ENCODE measurements at regions not wholly inside any gene's neighbourhood (a gene's known extent, or its start where the extent isn't known, plus 50 kb on each side); places are given as distances from the start of the nearest gene placed in this dataset.

DNA sequence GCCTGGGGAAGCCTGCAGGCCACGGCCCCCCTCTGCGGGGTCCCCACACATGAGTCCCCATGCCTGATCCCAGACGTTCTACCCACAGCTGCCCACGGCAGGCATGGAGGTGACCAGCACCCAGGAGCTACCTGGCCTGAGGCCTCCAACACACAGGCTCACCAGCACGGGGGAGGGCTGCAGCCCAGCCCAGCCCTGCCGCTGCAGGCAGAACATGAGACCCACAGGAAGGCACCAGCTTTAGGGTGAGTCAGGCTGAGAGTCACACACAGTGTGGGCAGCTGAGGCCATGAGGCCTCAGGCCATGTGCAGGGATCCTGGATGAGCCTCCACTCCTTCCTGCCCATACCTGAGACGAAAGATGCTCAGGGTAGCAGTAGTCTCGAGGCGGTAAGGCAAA lies 121.1 kb downstream of the PSMG1 start:
- TF ChIP-seq, protein P1, sequence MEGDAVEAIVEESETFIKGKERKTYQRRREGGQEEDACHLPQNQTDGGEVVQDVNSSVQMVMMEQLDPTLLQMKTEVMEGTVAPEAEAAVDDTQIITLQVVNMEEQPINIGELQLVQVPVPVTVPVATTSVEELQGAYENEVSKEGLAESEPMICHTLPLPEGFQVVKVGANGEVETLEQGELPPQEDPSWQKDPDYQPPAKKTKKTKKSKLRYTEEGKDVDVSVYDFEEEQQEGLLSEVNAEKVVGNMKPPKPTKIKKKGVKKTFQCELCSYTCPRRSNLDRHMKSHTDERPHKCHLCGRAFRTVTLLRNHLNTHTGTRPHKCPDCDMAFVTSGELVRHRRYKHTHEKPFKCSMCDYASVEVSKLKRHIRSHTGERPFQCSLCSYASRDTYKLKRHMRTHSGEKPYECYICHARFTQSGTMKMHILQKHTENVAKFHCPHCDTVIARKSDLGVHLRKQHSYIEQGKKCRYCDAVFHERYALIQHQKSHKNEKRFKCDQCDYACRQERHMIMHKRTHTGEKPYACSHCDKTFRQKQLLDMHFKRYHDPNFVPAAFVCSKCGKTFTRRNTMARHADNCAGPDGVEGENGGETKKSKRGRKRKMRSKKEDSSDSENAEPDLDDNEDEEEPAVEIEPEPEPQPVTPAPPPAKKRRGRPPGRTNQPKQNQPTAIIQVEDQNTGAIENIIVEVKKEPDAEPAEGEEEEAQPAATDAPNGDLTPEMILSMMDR (IDR thresholded peaks at IDR 0.05 in 2 of 3, conservative IDR thresholded peaks at IDR 0.05 in 1 of 3; ENCODE audit: control insufficient read depth in 2 of 3, extremely low read depth in 1 of 3, insufficient read depth in 1 of 3, low read depth in 3 of 3, low read length in 3 of 3), result no peak
- TF ChIP-seq TCF7 (IDR thresholded peaks at IDR 0.05; ENCODE audit: borderline replicate concordance) (no peak), SIX5 (IDR thresholded peaks at IDR 0.05; ENCODE audit: low read depth, low read length, severe bottlenecking) (no peak), RCOR1 (conservative IDR thresholded peaks at IDR 0.05; ENCODE audit: low read depth, low read length) (no peak), ZNF217 (IDR thresholded peaks at IDR 0.05) (no peak), EP300 (IDR thresholded peaks at IDR 0.05; ENCODE audit: borderline replicate concordance in 1 of 2, control insufficient read depth in 1 of 2, low read depth in 2 of 2, low read length in 2 of 2) (no peak)
- TF ChIP-seq, protein P2, sequence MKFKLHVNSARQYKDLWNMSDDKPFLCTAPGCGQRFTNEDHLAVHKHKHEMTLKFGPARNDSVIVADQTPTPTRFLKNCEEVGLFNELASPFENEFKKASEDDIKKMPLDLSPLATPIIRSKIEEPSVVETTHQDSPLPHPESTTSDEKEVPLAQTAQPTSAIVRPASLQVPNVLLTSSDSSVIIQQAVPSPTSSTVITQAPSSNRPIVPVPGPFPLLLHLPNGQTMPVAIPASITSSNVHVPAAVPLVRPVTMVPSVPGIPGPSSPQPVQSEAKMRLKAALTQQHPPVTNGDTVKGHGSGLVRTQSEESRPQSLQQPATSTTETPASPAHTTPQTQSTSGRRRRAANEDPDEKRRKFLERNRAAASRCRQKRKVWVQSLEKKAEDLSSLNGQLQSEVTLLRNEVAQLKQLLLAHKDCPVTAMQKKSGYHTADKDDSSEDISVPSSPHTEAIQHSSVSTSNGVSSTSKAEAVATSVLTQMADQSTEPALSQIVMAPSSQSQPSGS (IDR thresholded peaks at IDR 0.05; ENCODE audit: low read length), result no peak

All from GM12878 (cell line).